T-helper 1 cell treated with Interleukin-12 subunit alpha and Interleukin-12 subunit beta and Interleukin-4 antibody, amounts not matched to agents 30 ng/mL and 1 ng/mL, for 36 hours (primary cell): ENCODE measurements at regions not wholly inside any gene's neighbourhood (a gene's known extent, or its start where the extent isn't known, plus 50 kb on each side); places are given as distances from the start of the nearest gene placed in this dataset.

Experiments used
- intact Hi-C: fragments of 100-400 bp; cut with micrococcal nuclease; formaldehyde crosslinking; loops from one replicate; pipeline ENCODE4 v1.15.1; 2024

GRCh38 chr6:28758046-28758817 is 165.6 kb downstream of the TRIM27 start:
- intact Hi-C loops = no loop called here

- intact Hi-C loops = no loop called here
Observed at GRCh38 chr6:28758818-28759235, 165.0 kb downstream of the TRIM27 start.

GRCh38 chr6:28764014-28764723 is 159.6 kb downstream of the TRIM27 start:
- intact Hi-C loops = no loop called here

- intact Hi-C loops = no loop called here
Observed at GRCh38 chr6:28764761-28765282, 159.0 kb downstream of the TRIM27 start.

- intact Hi-C loops = no loop called here
Observed at GRCh38 chr6:28765978-28766351, 157.8 kb downstream of the TRIM27 start.

- intact Hi-C loops = no loop called here
Observed at GRCh38 chr6:28766426-28766825, 157.4 kb downstream of the TRIM27 start.

GRCh38 chr6:28767133-28767532 is 156.7 kb downstream of the TRIM27 start:
- intact Hi-C loops = no loop called here

GRCh38 chr6:28767691-28768090 is 156.1 kb downstream of the TRIM27 start:
- intact Hi-C loops = no loop called here

- intact Hi-C loops = no loop called here
Observed at GRCh38 chr6:28768187-28768913, 155.4 kb downstream of the TRIM27 start.

GRCh38 chr6:28769626-28770402 is 154.0 kb downstream of the TRIM27 start:
- intact Hi-C loops = no loop called here

GRCh38 chr6:28770732-28771131 is 153.1 kb downstream of the TRIM27 start:
- intact Hi-C loops = no loop called here

GRCh38 chr6:28771401-28772267 is 152.2 kb downstream of the TRIM27 start:
- intact Hi-C loops = no loop called here

- intact Hi-C loops = no loop called here
Observed at GRCh38 chr6:28772480-28773381, 151.1 kb downstream of the TRIM27 start.

GRCh38 chr6:28774292-28775051 is 149.3 kb downstream of the TRIM27 start:
- intact Hi-C loops = loop anchor here (2.0 kb wide), 1 partner anchor 36 kb away; no protein-coding TSS in a partner anchor

- intact Hi-C loops = loop anchor here (2.0 kb wide), 1 partner anchor 36 kb away; no protein-coding TSS in a partner anchor
Observed at GRCh38 chr6:28775052-28775376, 148.8 kb downstream of the TRIM27 start.

- intact Hi-C loops = loop anchor here (2.0 kb wide), 3 partner anchors 37 to 1485 kb away; no protein-coding TSS in a partner anchor
Observed at GRCh38 chr6:28775405-28776129, 148.2 kb downstream of the TRIM27 start.
